ENCODE measurements at regions not wholly inside any gene's neighbourhood (a gene's known extent, or its start where the extent isn't known, plus 50 kb on each side); places are given as distances from the start of the nearest gene placed in this dataset.

- DNase-seq (ENCODE audit: low read depth in 2 of 2): no peak
Observed at GRCh38 chr2:172328103-172328841, 99.1 kb upstream of the ITGA6 start.

- no peak for DNase-seq (ENCODE audit: low read depth in 2 of 2)
Observed at GRCh38 chr2:172329416-172329773, 98.0 kb upstream of the ITGA6 start.

GRCh38 chr2:172329774-172330671 lies 97.4 kb upstream of the ITGA6 start:
- no peak for DNase-seq (ENCODE audit: low read depth in 2 of 2)

- DNase-seq (ENCODE audit: low read depth in 2 of 2): no peak
Observed at GRCh38 chr2:172332507-172332906, 94.9 kb upstream of the ITGA6 start.

- no peak for DNase-seq (ENCODE audit: low read depth in 2 of 2)
Observed at GRCh38 chr2:172333235-172333977, 94.0 kb upstream of the ITGA6 start.

- DNase-seq (ENCODE audit: low read depth in 2 of 2): no peak
Observed at GRCh38 chr2:172333978-172334330, 93.4 kb upstream of the ITGA6 start.

- no peak for DNase-seq (ENCODE audit: low read depth in 2 of 2)
Observed at GRCh38 chr2:172334988-172335387, 92.4 kb upstream of the ITGA6 start.

GRCh38 chr2:172335736-172336135 lies 91.7 kb upstream of the ITGA6 start:
- DNase-seq (ENCODE audit: low read depth in 2 of 2): no peak

GRCh38 chr2:172336681-172337080 lies 90.7 kb upstream of the ITGA6 start:
- no peak for DNase-seq (ENCODE audit: low read depth in 2 of 2)

GRCh38 chr2:172339371-172340010 lies 87.9 kb upstream of the ITGA6 start:
- no peak for DNase-seq (ENCODE audit: low read depth in 2 of 2)

GRCh38 chr2:172340394-172340793 lies 87.0 kb upstream of the ITGA6 start:
- no peak for DNase-seq (ENCODE audit: low read depth in 2 of 2)

GRCh38 chr2:172342078-172342477 lies 85.3 kb upstream of the ITGA6 start:
- DNase-seq (ENCODE audit: low read depth in 2 of 2): no peak

- DNase-seq (ENCODE audit: low read depth in 2 of 2): no peak
Observed at GRCh38 chr2:172342611-172343010, 84.8 kb upstream of the ITGA6 start.

GRCh38 chr2:172344159-172344558 lies 83.2 kb upstream of the ITGA6 start:
- no peak for DNase-seq (ENCODE audit: low read depth in 2 of 2)

- no peak for DNase-seq (ENCODE audit: low read depth in 2 of 2)
Observed at GRCh38 chr2:172345956-172346555, 81.3 kb upstream of the ITGA6 start.

GRCh38 chr2:172348555-172349288 lies 78.7 kb upstream of the ITGA6 start:
- no peak for DNase-seq (ENCODE audit: low read depth in 2 of 2)

GRCh38 chr2:172350839-172351479 lies 76.4 kb upstream of the ITGA6 start:
- no peak for DNase-seq (ENCODE audit: low read depth in 2 of 2)

- no peak for DNase-seq (ENCODE audit: low read depth in 2 of 2)
Observed at GRCh38 chr2:172351586-172351985, 75.8 kb upstream of the ITGA6 start.

- DNase-seq (ENCODE audit: low read depth in 2 of 2): no peak
Observed at GRCh38 chr2:172354347-172354746, 73.0 kb upstream of the ITGA6 start.

- DNase-seq (ENCODE audit: low read depth in 2 of 2): no peak
Observed at GRCh38 chr2:172357442-172357841, 69.9 kb upstream of the ITGA6 start.
